NCI-H510A (cell line): ENCODE measurements at regions not wholly inside any gene's neighbourhood (a gene's known extent, or its start where the extent isn't known, plus 50 kb on each side); places are given as distances from the start of the nearest gene placed in this dataset.
"Not testable (repeated sequence)": the region's sequence is repeated elsewhere in the genome, so short reads cannot be mapped to it uniquely, and the experiment has no call there.

ENCODE experiments used
- DNase-seq: peaks from one replicate; lab custom pipeline; 2025; lab: John Stamatoyannopoulos, UW

DNA sequence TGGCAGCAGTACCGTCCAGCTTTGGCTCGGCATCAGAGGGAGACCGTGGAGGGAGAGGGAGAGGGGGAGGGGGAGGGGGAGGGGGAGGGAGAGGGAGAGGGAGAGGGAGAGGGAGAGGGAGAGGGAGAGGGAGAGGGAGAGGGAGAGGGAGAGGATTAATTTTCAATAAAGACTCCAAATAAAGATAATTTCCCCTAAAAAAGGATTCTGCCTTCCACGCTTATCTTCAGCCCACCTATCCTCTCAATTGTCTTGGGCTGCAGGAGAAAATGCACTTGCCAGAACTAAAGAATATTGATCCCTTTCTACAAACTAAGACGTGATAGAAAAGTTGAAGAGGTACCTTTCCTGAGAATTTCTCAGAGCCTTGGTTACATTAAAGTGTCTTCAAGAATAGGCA is 206.9 kb upstream of the CBLB start:
- not testable (repeated sequence) for DNase-seq

DNA sequence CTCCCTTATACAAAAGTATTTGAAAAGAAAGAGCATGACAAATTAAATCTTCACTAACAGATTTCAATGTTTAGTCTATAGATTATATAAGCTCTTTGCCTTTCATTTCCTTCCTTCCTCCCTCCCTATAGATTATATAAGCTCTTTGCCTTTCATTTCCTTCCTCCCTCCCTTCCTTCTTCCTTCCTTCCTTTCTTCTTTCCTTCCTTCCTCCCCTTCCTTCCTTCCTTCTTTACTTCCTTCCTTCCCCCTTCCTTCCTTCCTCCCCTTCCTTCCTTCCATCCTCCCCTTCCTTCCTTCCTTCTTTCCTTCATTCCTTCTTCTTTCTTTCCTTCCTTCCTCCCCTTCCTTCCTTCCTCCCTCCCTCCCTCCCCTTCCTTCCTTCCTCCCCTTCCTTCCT is 209.8 kb upstream of the CBLB start:
- DNase-seq, result no peak

DNA sequence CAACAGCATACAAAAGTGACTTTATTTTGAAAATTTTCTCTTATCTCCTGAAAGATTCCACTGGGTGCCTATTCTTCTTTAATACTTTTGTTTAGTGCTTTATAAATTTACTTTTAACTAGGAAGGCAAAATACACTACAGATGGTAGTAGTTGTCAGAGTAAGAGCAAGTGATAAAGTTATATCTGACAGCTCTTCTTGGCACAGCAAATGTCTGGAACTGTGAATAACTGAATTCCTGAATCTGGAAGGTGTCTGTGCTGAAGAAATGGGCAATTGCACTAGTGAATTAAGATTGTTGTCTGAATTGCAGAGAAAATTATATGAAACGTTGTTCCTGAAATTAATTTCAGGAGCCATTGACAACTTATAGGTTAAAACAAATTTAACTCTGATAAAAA is 213.8 kb upstream of the CBLB start:
- DNase-seq, result no peak

- no peak for DNase-seq
Measured at GRCh38 chr3:106083207-106083606, 214.4 kb upstream of the CBLB start.

DNA sequence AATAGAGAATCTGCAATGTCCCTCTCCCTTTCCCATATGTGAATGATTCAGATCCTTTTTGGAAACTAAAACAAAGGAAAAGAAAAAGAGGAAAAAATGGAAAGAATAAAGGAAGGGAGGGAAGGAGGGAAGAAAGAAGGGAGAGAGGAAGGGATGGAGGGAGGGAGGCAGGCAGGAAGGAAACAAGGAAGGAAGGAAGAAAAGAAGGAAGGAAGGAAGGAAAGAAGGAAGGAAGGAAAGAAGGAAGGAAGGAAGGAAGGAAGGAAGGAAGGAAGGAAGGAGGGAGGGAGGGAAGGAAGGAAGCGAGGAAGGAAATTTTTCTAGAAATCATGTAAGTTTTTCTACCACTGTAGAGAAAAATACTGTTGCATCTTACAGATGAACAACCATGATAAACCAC is 215.0 kb upstream of the CBLB start:
- DNase-seq, result no peak

- no peak for DNase-seq
Measured at GRCh38 chr3:106086038-106086437, 217.2 kb upstream of the CBLB start.

DNA sequence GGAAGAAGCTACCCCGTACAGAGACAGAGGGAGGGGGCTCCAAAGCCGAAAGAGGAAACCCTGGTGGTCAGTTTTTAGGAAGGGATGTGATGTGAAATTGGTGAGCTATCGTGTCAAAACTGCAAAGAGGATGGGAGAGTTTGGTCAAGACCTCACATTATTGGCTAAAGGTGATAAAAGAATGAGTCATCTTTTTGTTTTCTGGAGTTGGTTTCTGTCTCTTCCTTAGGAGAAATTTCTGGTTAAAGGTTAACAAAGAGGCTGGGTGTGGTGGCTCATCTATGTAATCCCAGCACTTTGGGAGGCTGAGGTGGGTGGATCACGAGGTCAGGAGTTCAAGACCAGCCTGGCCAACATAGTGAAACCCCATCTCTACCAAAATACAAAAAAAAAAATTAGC is 217.8 kb upstream of the CBLB start:
- no peak for DNase-seq

- no peak for DNase-seq
Measured at GRCh38 chr3:106088304-106088703, 219.5 kb upstream of the CBLB start.

DNA sequence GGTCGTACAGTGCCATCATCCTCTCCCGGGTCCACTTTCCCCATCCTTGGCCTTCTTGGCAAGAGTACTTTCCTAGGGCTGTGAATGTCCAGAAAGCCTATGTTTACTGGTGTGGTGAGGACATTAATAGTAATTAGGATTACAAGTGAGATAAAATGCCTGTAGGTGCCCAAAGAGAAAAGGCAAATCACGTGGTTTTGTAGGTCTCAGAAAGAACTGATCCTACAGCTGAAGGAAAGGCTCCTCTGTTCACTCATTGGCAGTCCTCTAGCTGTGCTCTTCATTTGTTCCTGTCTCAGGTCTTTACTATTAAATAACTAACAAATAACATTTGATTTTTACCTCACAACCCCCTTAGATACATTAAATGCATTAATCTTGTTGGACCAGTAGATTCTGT is 220.1 kb upstream of the CBLB start:
- no peak for DNase-seq

GRCh38 chr3:106089806-106090205 is 221.0 kb upstream of the CBLB start:
- no peak for DNase-seq

DNA sequence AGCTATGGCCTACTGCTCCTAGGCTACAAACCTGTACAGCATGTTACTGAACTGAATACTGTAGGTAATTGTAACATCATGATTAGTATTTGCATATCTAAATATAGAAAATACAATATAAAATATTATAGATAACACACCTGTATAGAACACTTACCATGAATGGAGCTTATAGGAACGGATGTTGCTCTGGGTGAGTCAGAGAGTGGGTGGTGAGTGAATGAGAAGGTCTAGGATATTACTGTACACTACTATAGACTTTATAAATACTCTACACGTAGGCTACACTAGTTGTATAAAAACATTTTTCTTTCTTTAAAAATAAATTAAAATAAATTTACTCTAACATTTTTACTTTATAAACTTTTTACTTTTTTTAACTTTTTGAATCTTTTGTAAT is 224.0 kb upstream of the CBLB start:
- DNase-seq, result no peak

DNA sequence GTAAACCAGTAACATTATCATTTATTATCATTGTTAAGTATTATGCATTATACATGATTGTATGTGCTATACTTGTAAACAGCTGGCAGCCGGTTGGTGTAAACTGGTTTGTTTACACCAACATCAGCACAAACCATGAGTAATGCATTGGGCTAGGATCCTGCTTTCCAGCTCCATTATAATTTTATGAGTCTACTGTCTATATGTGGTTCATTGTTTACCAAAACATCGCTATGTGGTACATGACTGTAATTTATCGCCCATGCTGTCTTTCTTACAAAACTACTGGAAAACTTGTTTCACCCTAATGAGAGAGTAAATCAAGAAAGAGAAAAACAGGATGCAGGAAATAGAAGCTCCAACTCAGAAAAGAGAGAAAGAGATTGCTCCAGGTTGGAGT is 224.8 kb upstream of the CBLB start:
- DNase-seq, result no peak

- no peak for DNase-seq
Measured at GRCh38 chr3:106097817-106098435, 229.1 kb upstream of the CBLB start.

GRCh38 chr3:106103383-106103782 is 234.6 kb upstream of the CBLB start:
- DNase-seq, result no peak

DNA sequence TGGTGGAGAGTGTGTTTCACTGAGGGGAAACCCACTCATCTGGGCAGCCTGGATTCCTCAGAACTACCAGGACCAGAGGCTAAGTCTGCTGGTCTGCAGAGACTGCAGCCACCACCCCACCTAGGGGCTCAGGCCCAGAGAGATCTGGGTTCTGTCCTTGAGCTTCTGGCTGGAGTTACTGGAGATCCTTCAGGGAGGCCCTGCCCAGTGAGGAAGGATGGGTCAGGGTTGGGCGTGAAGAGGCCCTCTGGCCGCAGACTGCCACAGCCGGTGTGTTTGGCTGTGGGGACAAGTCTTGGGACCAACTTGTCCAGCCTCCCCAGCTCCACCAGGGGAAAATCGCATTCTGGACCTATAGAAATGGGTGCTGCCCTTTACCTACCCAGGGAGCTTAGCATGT is 235.3 kb upstream of the CBLB start:
- no peak for DNase-seq

GRCh38 chr3:106108925-106109324 is 240.1 kb upstream of the CBLB start:
- no peak for DNase-seq

DNA sequence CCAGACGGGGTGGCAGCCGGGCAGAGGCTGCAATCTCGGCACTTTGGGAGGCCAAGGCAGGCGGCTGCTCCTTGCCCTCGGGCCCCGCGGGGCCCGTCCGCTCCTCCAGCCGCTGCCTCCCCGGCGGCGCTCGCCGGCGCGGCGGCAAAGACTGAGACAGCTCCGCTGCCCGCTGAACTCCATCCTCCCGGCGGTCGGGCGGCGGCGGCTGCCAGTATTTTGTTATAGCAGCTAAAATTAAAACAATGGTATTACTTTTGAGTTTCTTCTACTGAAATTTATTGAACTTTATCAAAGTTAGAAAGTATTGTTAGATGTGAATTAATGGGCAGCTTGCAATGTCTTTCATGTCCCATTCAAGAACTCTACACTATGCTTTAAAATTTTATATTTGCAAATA is 243.7 kb upstream of the CBLB start:
- not testable (repeated sequence) for DNase-seq

DNA sequence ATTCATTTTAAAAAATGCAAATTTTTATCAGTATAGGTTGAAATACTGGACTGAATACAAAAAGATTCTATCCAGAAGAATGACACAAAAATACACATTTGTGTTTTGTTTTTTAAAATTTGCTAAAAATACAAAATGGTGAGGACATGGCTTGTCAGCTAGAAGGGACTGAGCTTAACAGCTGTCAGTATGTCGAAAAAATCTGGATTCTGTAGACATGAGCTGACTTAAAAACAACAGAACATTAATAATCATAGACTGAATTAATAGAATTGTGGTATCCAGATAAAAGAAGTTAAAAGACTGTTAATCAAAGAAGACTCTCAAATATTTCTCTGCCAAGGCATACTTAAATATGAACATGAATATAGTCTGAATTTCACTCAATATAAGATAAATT is 244.9 kb upstream of the CBLB start:
- DNase-seq, result no peak

GRCh38 chr3:106114220-106114619 is 245.4 kb upstream of the CBLB start:
- DNase-seq, result no peak

- DNase-seq, result no peak
Measured at GRCh38 chr3:106114848-106115247, 246.0 kb upstream of the CBLB start.

DNA sequence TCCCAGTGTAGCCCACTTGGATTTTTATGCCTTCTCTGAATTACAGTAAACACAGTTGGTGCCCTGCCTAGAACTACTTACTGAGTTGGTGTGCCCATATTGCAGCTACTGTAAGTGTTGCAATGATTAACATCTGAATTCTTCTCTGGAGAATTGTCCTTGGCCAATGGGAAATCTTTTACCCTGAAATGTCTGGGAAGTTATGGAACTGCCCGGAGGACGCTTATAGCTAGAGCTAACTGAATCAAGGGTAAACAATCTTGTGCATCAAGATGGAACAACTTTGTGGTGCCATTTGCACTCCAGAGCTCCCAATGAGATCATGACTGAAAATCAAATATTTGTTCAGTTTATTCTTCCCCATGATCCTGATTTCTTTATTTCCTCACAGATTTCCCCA is 246.7 kb upstream of the CBLB start:
- no peak for DNase-seq

- no peak for DNase-seq
Measured at GRCh38 chr3:106116733-106117489, 248.1 kb upstream of the CBLB start.

DNA sequence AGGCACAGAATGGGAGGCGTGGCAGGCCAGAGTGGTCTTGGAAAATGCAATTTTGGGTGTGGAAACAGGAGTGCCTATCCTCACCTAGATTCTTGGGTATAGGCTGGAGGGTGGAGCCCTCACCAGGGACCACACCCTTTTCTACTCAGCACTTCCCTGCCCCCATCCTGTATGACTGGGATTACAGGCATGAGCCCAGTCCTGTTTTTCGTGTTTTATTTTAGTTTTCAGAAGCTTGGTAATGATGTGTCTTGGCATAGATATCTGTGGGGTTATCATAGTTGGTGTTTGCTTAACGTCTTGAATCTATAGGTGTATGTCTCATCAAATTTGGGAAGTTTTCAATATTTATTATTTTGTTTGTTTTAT is 248.7 kb upstream of the CBLB start:
- no peak for DNase-seq

GRCh38 chr3:106119614-106120082 is 250.8 kb upstream of the CBLB start:
- no peak for DNase-seq
